Fibroblast of lung (primary cell): ENCODE measurements at regions not wholly inside any gene's neighbourhood (a gene's known extent, or its start where the extent isn't known, plus 50 kb on each side); places are given as distances from the start of the nearest gene placed in this dataset.

Source experiments
- DNase-seq, 2 donors: peaks; one replicate each; pipeline versions ENCODE4 v3.0.0 to v3.0.0-alpha.2; 2010; ENCODE audit warnings: low read depth in 2 of 2
- H2AFZ ChIP-seq: 2 replicates; pipeline ENCODE4 v1.5.1; 2012; ENCODE audit warnings: low read length, control low read depth, inconsistent platforms
- H3K27ac ChIP-seq: 2 replicates; pipeline ENCODE4 v1.5.1; 2011; ENCODE audit warnings: low read length, control low read depth; ENCODE audit not compliant: insufficient read depth
- H3K27me3 ChIP-seq: 2 replicates; pipeline ENCODE4 v1.5.1; 2011; ENCODE audit warnings: mild to moderate bottlenecking, low read length; ENCODE audit not compliant: control insufficient read depth, insufficient read depth
- H3K36me3 ChIP-seq: 2 replicates; pipeline ENCODE4 v1.5.1; 2011; ENCODE audit warnings: low read length; ENCODE audit not compliant: control insufficient read depth, insufficient read depth
- H3K4me1 ChIP-seq: 2 replicates; pipeline ENCODE4 v1.5.1; 2011; ENCODE audit warnings: low read length; ENCODE audit not compliant: control insufficient read depth, insufficient read depth; ENCODE audit errors: extremely low read depth
- H3K4me2 ChIP-seq: 2 replicates; pipeline ENCODE4 v1.5.1; 2011; ENCODE audit warnings: low read length, control low read depth; ENCODE audit not compliant: insufficient read depth; ENCODE audit errors: extremely low read depth
- H3K4me3 ChIP-seq, 4 experiments: fragments of 200-600 bp in 1 of 4; sonication (generic) in 1 of 4; replicated peaks in 1 of 4; 2 replicates each; pipeline ENCODE4 v1.5.1; 2011 to 2016; ENCODE audit warnings: low read length in 4 of 4, low read depth in 3 of 4, mild to moderate bottlenecking in 3 of 4, control low read depth in 2 of 4, inconsistent platforms in 1 of 4, mixed read lengths in 1 of 4; ENCODE audit not compliant: insufficient read depth in 1 of 4; ENCODE audit errors: control extremely low read depth in 1 of 4
- H3K79me2 ChIP-seq: 2 replicates; pipeline ENCODE4 v1.5.1; 2012; ENCODE audit warnings: mild to moderate bottlenecking, low read length, inconsistent platforms; ENCODE audit not compliant: control insufficient read depth, insufficient read depth
- H3K9ac ChIP-seq: 2 replicates; pipeline ENCODE4 v1.5.1; 2011; ENCODE audit warnings: mild to moderate bottlenecking, low read length, control low read depth; ENCODE audit not compliant: insufficient read depth
- H3K9me3 ChIP-seq: 2 replicates; pipeline ENCODE4 v1.5.1; 2012; ENCODE audit warnings: low read depth, low read length; ENCODE audit not compliant: control insufficient read depth, insufficient read depth
- H4K20me1 ChIP-seq: 2 replicates; pipeline ENCODE4 v1.5.1; 2011; ENCODE audit warnings: low read length; ENCODE audit not compliant: control insufficient read depth, insufficient read depth; ENCODE audit errors: extremely low read depth
- EZH2 ChIP-seq: IDR thresholded peaks from 2 replicates; pipeline ENCODE4 v1.5.1; 2012; ENCODE audit warnings: low read length, control low read depth, mild to moderate bottlenecking; ENCODE audit errors: missing control alignments
- TF ChIP-seq, protein P1 (sequence below), 2 donors: IDR thresholded peaks in 1 of 2; conservative IDR thresholded peaks in 1 of 2; 1 replicate in 1 of 2; 2 replicates in 1 of 2; pipeline ENCODE4 v1.5.1; 2011 to 2012; ENCODE audit warnings: low read length in 2 of 2, control low read depth in 1 of 2, inconsistent platforms in 1 of 2, low read depth in 1 of 2, mild to moderate bottlenecking in 1 of 2

DNA sequence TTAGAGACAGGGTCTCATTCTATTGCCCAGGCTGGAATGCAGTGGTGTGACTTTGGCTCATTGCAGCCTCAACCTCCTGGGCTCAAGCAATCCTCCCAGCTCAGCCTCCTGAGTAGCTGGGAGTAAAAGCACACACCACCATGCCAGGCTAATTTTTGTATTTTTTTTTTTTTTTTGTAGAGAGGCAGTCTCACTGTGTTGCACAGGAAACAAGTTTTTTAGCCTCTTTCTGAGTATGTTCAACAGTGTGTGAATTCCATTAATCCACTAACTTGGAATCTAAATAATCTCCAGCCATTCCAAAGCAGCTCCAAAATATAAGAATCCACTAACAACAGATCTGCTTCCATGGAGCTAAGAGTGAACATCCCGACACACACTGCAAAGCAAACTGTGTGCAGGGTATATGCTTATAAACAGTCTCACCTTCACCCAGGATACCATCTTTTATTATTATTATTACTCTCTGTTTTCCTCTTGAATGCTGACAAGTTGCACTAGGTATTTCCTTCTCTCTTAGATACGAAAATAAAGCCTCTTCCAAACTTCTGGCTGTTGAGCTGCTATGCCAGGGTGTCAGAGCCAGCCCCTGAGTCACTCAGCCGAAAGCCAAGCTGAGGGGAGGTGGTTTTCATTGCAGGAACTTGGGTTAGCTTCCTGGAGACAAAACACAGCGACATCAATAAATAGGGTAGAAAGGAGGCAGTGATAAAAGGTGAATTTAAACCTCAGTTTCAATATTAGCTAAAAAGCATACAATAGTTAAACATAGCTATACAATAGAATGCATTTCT, 264.9 kb downstream of the HIVEP2 start:
- no peaks in the 10 kb centered on the region for H3K9me3 ChIP-seq
- H3K36me3 ChIP-seq = no peaks in the 10 kb centered on the region
- H4K20me1 ChIP-seq = no peaks in the 10 kb centered on the region
- no peaks in the 10 kb centered on the region for H3K79me2 ChIP-seq
- no peak overlapping the region for H3K4me3 ChIP-seq
- H2AFZ ChIP-seq = no peak overlapping the region
- TF ChIP-seq EZH2 = no peak
- peaks cover 11% of the 10 kb centered on the region for H3K27me3 ChIP-seq
- H3K4me1 ChIP-seq = no peaks in the 10 kb centered on the region
- DNase-seq = peak in 1 of 2 donors; percentile 71
- no peak overlapping the region for H3K27ac ChIP-seq
- H3K9ac ChIP-seq = no peak overlapping the region
- no peak overlapping the region for H3K4me2 ChIP-seq

DNA sequence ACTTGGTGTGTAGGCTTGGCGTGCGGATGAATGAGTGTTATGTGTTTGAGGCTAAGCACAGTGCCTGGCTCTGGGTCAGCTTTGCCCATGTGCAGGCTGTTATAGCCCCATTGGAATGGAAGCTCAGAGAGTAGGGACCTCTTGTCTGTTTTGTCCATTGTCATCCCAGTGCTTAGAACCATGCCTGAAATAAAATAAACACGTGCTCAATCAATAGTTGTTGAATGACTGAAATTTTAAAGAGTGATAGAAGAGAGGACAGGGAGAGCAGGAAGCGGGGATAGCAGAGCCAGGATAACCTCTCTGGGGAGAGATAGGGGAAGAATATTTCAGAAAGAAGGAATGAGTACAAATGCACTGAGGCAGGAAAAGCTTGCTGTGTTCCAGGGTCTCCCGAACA, 263.9 kb downstream of the HIVEP2 start:
- Histone ChIP-seq H3K79me2 (no peaks in the 10 kb centered on the region), H4K20me1 (no peaks in the 10 kb centered on the region), H3K36me3 (no peaks in the 10 kb centered on the region), H3K9ac (no peak overlapping the region), H3K9me3 (no peaks in the 10 kb centered on the region), H3K27me3 (peaks cover 2% of the 10 kb centered on the region), H3K4me3 (no peak overlapping the region), H3K4me1 (no peaks in the 10 kb centered on the region), H2AFZ (no peak overlapping the region), H3K27ac (no peak overlapping the region), H3K4me2 (no peak overlapping the region)
- no peak for TF ChIP-seq EZH2
- TF ChIP-seq, protein P1, sequence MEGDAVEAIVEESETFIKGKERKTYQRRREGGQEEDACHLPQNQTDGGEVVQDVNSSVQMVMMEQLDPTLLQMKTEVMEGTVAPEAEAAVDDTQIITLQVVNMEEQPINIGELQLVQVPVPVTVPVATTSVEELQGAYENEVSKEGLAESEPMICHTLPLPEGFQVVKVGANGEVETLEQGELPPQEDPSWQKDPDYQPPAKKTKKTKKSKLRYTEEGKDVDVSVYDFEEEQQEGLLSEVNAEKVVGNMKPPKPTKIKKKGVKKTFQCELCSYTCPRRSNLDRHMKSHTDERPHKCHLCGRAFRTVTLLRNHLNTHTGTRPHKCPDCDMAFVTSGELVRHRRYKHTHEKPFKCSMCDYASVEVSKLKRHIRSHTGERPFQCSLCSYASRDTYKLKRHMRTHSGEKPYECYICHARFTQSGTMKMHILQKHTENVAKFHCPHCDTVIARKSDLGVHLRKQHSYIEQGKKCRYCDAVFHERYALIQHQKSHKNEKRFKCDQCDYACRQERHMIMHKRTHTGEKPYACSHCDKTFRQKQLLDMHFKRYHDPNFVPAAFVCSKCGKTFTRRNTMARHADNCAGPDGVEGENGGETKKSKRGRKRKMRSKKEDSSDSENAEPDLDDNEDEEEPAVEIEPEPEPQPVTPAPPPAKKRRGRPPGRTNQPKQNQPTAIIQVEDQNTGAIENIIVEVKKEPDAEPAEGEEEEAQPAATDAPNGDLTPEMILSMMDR (conservative IDR thresholded peaks at IDR 0.05 in 1 of 2, IDR thresholded peaks at IDR 0.05 in 1 of 2; ENCODE audit: low read depth in 1 of 2, low read length in 2 of 2) = no peak
- DNase-seq = no peak

DNA sequence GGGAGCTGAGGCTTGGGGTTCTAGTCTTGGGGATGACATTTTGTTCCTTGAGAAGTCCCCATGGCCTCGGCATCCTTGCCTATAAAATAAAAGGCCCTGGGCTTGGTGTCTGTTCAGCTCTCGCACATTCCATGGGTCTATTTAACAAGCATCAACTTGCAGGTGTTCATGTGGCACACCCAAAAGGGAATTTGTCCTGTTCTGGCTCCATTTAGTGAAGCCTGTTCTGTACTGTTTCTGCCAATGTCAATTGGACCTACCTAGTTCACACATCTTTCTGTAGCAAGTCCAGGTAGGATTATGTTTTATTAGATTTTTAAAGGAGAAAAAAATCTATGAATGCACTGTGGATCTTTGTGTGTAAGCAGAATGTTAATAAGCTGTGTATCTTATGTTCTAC, 262.0 kb downstream of the HIVEP2 start:
- Histone ChIP-seq H3K27me3 (peaks cover 2% of the 10 kb centered on the region), H2AFZ (no peak overlapping the region), H3K4me2 (no peak overlapping the region), H3K27ac (no peak overlapping the region), H3K36me3 (no peaks in the 10 kb centered on the region), H3K9me3 (no peaks in the 10 kb centered on the region), H4K20me1 (no peaks in the 10 kb centered on the region), H3K9ac (no peak overlapping the region), H3K4me3 (no peak overlapping the region), H3K79me2 (no peaks in the 10 kb centered on the region), H3K4me1 (no peaks in the 10 kb centered on the region)
- TF ChIP-seq, protein P1 (conservative IDR thresholded peaks at IDR 0.05 in 1 of 2, IDR thresholded peaks at IDR 0.05 in 1 of 2; ENCODE audit: low read depth in 1 of 2, low read length in 2 of 2) = no peak
- no peak for TF ChIP-seq EZH2
- DNase-seq = no peak
